T-helper 1 cell treated with Interleukin-12 subunit alpha and Interleukin-12 subunit beta and Interleukin-4 antibody, amounts not matched to agents 30 ng/mL and 1 ng/mL, for 36 hours (primary cell): ENCODE measurements at regions not wholly inside any gene's neighbourhood (a gene's known extent, or its start where the extent isn't known, plus 50 kb on each side); places are given as distances from the start of the nearest gene placed in this dataset.

Source experiments
- intact Hi-C: fragments of 100-400 bp; cut with micrococcal nuclease; formaldehyde crosslinking; loops from one replicate; pipeline ENCODE4 v1.15.1; 2024

DNA sequence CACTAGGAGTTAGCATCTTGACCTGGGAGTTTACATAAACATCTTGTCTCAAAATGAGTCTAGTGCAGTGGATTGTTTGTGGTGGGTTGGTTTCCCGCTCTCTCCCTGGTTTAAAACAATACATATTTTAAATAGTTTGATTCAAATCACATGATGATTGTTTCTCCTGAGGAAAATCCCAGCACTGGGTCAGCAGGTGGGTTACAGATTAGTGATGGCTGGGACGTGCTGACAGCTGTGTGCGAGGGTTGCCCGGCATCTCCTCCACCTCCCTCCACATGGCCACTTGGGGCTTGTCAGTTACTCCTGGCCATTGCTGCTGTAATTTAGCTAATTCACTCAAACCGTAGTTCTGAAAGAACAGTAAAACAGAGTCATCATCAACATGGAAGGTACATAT, 306.4 kb upstream of the CITED2 start:
- intact Hi-C loops, result no loop called here

DNA sequence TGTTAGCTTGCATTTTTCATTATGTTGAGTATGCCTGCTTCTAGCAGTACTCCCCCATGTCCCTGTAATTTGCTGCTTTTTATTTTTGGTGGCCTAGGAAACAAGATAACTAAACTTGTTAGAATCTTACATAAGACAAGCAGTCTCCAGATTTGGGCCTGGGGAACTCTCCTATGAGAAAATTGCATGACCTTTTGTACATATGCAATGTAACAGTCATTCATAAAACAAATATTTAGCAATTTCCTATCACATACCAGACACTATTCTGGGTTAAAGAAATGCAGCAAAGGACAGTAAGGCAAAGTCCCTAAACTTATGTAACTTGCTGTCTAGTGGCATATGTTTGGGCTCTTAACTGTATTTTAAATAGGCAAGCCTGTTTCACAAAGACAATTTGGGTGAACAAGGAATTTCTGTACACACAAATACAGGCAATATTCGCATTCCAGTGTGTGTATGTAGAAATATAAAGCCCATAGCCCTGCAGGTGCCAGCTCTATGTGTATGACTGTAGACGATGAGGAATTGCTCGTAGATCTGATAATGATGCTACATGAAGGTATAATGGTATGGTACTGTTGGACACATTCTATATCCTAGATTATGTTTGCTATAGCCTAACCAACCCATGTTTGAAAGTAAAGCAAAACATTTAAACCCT, 305.2 kb upstream of the CITED2 start:
- intact Hi-C loops, result no loop called here

DNA sequence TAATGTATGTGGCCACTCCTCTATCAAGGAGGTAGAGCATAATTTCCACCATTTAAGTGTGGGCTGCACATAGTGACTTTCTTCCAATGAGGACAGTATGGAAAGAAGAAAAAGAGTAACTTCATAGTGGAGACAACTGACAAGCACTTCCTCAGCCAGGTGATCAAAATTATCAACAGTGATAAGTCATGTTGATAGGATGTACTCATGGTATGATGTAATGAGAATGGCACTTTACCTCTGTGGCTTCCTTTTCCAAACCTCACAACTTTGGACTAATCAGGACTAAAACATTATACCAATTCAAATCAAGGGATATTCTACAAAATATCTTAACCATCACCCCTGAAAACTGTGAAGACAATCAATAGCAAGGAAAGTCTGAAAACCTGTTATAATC, 302.3 kb upstream of the CITED2 start:
- intact Hi-C loops, result no loop called here

DNA sequence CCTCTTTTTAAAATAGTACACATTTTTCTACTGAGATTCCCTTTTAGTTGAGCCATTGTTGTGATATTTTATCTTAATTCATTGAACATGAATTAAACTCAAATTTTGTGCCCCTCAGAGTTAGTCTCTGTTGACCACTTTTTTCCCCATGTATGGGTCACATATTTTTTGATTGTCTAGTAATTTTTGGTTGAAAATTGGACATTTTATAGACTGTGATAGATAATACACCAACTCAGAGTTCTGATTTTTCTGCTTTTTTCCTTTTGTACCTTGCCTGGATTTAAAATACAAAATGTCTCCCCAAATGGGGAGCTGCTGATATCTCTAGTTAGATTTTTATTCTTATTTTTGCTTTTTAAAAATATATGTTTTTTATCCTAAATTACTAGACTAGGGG, 291.8 kb upstream of the CITED2 start:
- intact Hi-C loops, result no loop called here

DNA sequence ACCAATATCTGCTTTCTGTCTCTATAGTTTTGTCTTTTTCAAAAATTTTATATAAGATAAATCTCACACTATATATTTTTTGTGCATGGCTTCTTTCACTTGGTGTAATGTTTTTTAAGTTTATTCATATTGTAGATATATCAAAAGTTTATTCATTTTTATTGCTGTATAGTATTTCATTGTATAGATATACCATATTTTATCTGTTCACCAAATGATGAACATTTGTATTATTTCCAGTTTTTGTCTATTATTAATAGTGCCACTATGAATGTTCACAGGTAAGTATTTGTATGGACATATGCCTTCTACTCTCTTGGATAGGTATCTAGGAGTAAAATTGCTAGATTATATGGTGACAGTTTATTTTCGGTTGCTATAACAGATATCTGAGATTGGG, 289.5 kb upstream of the CITED2 start:
- intact Hi-C loops, result no loop called here

DNA sequence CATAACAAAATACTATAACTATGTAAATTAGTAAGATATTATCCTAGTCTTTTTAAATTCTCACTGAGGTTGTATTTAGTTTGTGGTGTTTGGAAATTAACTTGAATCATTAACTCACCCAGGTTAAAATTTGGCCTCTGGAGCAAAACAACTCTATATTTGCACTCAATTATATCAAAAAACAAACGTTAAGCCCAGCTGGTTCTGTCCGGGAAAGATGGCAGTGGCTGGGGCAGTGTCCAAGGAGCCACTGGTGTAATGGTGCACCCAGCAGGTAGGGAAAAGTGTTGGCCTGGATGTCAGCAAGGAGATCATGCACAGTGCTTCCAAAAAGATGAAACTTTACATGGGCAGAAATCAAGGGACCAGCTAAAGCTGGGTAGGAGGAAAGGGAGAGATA, 285.3 kb upstream of the CITED2 start:
- intact Hi-C loops, result no loop called here

DNA sequence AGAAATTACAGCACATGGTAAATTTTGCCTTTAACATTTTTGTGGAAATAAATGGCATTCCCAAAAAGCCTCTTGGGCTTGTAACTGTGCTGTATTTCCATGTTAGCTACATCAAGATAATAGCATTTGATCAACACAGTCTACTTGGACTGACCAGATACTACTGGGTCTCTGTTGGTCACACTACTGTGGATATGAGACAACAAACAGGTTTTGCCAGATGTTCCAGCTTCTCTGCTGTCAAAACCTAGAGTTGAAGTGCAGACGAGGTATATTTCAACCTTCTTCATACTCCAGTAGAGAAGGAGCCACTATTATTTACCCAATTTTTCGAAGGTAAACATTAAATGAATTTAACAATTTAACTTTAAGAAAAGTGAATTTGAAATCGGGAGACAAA, 284.7 kb upstream of the CITED2 start:
- intact Hi-C loops, result no loop called here

DNA sequence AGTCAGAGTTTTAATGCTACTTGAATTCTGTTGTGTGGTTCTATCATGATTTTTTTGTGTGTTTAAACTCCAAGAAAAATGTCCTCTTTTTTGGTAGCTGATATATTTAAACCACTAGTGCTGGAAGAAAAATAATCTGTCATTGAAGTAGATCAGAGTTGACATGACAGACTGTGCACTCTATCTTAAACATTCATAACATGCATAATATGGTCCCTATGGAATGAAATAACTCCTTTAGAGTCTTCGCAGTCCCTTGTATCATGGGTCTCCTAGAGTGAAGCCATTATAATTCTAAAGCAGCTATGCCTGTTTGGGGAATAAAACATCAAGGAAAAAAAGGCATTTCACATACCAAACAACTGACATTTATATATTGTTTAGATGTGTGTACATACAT, 282.7 kb upstream of the CITED2 start:
- intact Hi-C loops, result no loop called here

DNA sequence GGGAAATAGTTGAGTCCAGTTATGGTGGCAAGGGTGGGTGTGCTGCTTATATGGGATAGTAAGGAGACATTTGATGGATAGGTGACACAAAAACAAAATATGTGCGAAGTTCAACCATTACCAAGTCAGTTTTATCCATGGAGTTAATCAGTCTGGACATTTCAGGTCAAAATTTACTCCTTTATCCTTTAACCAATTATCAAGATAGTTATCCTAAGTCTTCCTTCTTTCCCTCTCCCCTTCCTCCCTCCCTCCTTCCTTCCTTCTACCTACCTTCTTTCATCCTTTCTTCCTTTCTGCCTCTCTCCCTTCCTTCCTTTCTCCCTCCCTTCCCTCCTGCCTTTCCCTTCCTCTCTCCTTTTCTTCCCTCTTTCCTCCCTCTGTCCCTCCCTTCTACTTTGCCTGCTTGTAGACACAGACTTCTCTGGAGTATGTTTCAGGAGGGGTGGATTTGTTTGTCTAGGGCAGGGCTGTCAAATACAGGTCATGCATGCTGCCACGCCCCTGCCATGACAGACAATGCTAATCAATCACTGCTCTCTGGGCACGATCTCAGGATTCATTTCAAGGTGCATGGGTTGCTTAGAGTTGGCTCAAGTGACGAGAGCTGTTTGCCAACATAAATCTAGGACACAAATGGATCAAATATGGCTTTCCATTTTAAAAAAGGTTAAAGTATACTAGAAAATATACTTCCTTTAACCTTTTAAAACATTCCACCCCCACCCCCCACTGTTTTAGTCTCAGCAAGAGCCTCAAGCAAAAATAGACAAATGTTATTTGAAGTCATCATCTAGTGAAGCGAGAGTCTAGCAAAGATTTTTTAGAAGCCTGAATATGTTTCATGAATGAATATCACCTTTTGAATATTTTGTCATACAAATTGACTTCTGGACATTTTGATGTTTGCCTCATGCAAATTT, 281.6 kb upstream of the CITED2 start:
- intact Hi-C loops, result no loop called here

DNA sequence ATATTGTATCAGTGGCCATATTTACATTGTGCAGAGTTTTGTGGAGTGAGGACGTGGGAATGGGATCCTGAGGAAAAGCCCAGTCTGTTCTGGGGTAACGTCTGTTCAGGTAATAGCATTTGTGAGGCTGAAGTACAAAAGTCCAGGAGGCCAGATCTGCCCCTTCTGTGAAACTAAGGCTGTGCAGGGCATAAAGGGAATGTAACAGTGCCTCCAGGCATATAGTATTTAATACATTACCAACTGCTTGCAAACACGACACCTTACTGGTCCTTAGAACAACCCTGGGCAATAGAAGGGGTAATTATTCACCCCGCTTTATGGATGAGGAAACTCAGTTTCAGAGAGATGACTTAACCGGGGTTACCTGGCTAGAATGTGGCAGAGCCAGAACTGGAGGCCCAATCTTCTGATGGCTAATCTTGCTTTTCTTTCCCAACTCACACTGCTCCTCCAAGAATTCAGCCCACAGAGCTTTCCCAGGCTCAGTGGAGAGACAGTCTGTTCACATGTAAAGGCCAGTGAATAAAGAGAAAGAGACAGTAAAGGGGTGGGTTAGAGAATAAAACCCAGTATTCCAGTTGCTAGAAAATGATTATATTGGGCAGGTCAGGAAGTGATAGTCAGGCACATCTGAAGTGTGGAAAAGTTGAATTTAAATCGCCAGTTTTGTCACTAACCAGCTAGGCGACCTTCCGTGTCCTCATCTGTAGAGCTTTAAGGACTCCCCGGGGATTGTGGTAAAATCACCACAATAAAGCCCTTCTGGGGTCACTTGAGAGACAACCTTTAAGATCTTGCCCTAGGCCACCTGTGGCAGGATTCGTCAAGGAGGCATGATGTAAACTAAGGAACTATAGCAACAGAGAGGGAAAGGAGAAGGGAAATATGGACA, 280.7 kb upstream of the CITED2 start:
- intact Hi-C loops, result no loop called here

DNA sequence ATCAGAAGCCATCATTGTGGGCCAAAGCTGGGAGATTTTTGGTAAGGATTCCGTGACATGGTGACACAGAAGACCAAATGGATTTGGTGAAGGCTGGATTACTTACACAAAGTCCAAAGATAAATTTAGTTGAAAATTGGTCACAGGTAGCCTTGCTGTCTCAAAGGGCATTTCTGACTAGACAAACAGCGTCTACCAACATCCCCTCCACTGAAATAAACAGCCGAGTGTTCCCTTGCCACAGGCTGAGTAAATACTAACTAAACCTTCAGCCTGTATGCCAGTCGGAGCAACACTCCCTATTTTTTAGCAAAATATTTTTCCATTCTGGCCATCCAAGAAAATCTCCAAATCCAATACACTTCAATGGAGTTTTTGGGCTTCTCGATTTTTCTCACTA, 279.9 kb upstream of the CITED2 start:
- intact Hi-C loops, result no loop called here

DNA sequence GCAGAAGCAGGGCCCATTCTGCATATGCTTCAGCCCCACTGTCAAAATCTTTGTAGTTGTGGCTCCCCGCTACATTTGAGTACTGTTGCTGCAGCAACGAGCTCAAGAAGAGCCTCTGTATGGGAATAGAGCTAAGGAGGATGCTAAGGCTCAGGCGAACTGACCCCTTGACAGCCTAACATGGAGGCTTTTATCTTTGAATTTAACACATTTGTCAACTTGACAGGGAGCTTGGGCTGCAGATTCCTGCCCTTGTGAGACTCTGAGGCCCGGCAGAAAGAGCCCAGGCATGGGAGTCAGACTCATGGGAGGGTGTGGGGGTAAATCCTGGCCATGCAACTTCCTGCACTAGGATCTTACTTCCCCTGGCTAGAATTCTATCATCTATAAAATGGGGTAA, 278.7 kb upstream of the CITED2 start:
- intact Hi-C loops, result no loop called here

DNA sequence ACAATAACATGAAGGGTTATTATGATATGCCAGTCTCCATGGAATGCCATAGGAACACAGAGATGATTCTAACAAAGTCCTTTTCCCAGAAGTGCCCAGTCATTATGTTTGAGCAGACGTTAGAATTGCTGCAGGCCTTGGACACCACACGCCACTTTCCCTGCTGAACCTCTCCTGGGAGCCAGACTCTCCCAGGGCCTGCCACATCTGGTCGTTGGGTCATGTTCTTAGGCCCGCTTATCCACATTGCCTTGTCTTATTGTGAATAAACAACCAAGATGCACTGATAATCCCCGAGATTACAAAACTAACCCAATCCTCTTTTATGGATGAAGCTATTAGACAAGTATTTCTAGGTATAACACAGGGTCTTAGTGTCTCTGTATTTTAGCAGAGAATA, 276.5 kb upstream of the CITED2 start:
- intact Hi-C loops, result no loop called here

DNA sequence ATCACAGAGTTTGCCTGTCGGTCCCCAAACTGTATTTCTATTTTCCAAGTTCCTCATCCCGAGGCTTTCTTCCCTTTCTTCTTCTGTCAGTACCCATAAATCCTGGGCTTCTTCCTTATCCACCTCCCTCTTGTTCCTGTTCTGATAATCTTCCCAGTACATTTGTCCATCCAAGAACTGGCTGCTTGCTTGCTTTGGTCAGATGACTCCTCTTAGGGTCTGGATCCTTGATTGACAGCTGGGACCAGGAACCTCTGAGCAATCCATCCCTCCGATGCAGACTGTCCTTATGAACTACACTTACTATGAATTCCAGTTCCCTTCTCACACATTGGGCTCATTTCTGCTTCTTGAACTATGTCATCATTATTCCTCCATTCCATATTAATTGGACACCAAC, 275.3 kb upstream of the CITED2 start:
- intact Hi-C loops, result no loop called here

DNA sequence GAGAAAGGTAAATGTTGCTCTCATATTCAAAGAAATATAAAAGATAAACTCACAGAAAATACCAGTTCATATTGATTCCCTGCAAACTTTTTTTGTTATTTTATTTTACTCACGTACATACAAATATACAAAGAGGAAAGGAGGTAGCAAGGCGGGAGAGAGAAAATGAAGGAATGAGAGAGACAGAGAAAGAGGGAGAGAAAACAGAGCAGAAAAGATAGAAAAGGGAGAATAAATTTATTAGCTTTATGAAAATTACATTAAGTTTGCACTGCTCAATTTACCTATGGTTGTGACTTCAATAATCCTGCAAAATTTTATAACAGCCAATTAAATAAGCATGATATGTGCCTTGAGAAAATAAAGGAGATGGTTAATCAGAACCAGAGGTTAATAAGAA, 274.7 kb upstream of the CITED2 start:
- intact Hi-C loops, result no loop called here

DNA sequence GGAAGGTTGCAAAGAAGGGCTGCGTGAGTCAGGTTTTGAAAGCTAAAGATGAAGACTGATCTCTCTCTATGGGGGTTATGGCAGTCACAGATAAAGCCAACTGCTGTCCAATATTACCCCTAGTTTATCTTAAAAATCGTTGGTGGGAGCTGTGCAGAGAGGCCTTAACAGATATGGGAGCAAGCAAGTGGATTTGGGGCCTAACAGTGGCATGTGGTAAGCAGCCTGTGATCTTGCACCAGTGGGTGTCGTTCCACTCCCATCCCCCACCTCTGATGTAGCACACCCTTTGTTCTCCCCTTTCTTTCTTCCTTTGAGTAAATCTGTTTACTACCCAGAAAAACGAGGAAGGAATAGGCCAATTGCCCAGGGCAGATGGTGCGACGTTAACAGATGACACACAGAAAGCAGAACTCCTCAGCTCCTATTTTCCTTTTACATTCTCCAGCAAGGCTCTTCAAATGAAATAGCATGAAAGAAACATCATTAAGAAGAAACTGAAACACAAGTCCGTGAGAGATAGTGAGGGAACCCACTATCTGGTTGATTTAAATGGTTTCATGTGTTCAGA, 274.1 kb upstream of the CITED2 start:
- intact Hi-C loops, result no loop called here

DNA sequence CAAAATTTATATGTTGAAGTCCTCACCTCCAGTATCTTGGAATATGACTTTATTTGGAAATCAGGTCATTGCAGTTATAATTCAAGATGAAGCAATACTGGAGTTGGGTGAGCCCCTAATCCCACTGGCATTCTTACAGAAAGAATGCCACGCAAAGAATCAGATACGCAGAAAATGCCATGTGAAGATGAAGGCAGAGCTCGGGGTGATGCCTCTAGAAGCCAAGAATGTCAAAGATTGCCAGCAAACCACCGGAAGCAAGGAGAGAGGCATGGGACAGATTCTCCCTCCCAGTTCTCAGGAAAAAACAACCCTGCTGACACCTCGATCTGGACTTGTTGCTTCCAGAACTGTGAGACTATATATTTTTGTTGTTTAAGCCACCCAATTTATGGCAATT, 273.4 kb upstream of the CITED2 start:
- intact Hi-C loops, result no loop called here

DNA sequence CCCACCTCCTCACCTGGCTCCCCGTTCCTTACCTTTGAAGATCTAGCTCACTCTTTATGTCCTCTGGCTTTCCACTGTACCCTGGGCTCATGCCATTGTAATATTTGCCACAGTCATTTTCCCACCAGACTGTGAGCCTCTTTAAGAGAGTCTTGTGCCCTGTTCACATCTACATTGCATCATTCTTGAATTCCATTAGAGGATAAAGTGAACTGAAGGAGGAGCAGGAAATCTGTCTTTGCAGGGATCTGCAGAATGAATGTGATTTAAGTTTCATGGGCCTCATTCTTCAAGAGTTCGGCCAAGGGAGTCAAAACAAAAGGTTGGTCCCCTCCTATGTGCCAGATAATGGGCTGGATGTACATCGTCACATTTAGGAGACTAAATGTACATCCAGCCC, 272.6 kb upstream of the CITED2 start:
- intact Hi-C loops, result no loop called here

DNA sequence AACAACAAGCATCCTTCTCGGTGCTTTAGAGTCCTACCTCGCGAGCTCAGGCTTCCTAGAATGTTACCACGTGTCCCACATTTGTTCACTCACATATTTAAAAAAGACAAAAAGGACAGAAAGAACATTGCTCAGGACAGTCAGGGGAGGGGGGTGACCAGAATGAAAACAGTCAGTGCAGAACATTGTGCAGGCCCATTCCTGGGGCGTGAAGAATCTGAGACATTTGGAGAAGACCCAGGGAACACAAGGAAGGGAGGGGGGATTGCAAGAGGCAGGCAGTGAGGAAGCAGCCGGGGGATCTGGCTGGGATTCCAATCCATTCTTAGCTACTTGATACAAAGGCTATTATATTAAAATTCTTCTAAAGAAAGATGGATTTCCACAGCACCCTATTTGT, 270.4 kb upstream of the CITED2 start:
- intact Hi-C loops, result no loop called here

DNA sequence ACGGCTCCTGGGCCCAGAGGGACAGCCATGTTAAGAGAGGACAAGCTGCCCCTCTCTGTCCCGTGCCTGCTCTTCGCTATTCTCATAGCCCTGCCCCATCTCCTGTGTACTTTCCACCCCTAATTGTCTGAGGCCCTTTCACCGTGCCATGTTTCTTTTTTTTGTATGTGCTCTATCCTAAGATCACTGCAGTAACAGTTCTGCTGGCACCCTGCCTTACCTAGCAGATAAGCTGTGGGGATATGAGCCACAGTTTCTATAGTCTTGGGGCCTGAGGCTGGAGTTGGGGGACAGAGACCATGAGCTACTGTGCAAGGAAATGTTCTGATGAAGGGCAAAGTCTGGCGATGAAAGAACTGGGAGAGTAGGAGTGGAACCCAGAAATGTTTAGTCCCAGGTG, 269.5 kb upstream of the CITED2 start:
- intact Hi-C loops, result no loop called here

DNA sequence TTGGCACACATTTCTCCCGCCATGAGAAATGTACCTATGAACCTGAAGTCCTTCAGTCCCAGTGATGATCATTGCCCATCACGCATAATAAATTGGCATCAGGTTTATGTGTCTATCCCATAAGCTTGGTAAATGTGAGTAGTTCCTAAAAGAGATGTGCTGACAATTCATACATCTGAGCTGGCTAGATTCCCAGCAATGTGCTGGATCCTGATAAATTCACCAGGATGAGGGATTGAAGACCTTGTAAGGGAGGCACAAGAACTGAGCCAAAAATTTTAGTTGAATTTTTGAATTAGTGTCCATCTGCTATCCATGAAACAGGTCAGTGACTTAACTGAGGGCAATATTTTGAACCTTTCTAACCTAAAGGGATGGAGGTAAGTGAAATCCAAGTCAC, 267.9 kb upstream of the CITED2 start:
- intact Hi-C loops, result no loop called here

DNA sequence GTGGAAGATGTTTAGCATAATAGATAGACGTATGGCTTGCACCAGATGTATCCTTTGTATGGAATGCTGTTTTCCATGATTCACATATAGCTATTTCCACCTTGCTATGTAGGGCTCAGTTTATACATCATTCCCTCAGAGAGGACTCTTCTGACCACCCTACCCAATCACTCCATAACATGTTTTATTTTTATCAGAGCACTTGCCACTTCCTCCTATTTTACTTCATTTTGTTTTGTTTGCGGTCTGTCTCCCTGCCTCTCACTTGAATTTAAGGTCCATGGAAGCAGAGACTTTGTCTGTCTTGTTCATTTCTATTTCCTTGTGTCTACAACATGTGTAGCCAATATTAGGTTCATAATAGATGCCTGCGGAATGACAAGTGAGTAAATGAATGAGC, 266.9 kb upstream of the CITED2 start:
- intact Hi-C loops, result no loop called here
